ENCODE measurements at regions not wholly inside any gene's neighbourhood (a gene's known extent, or its start where the extent isn't known, plus 50 kb on each side); places are given as distances from the start of the nearest gene placed in this dataset.
"Not testable (repeated sequence)": the region's sequence is repeated elsewhere in the genome, so short reads cannot be mapped to it uniquely, and the experiment has no call there.

GRCh38 chr2:111662039-111662770 lies 221.8 kb downstream of the ANAPC1 start:
- DNase-seq, result no peak

GRCh38 chr2:111662771-111663470 lies 221.1 kb downstream of the ANAPC1 start:
- DNase-seq, result no peak

GRCh38 chr2:111663471-111664274 lies 220.3 kb downstream of the ANAPC1 start:
- DNase-seq, result no peak

GRCh38 chr2:111664275-111664850 lies 219.6 kb downstream of the ANAPC1 start:
- DNase-seq, result no peak

- DNase-seq, result no peak
Observed at GRCh38 chr2:111665011-111665410, 219.0 kb downstream of the ANAPC1 start.

- DNase-seq, result no peak
Observed at GRCh38 chr2:111665551-111666116, 218.4 kb downstream of the ANAPC1 start.

GRCh38 chr2:111666160-111666559 lies 217.8 kb downstream of the ANAPC1 start:
- no peak for DNase-seq

GRCh38 chr2:111667001-111667400 lies 217.0 kb downstream of the ANAPC1 start:
- no peak for DNase-seq

- DNase-seq, result no peak
Observed at GRCh38 chr2:111667542-111668273, 216.3 kb downstream of the ANAPC1 start.

GRCh38 chr2:111668274-111668616 lies 215.7 kb downstream of the ANAPC1 start:
- DNase-seq, result no peak

GRCh38 chr2:111668741-111669140 lies 215.3 kb downstream of the ANAPC1 start:
- no peak for DNase-seq

- no peak for DNase-seq
Observed at GRCh38 chr2:111669928-111670695, 213.9 kb downstream of the ANAPC1 start.

- no peak for DNase-seq
Observed at GRCh38 chr2:111670776-111671175, 213.2 kb downstream of the ANAPC1 start.

- no peak for DNase-seq
Observed at GRCh38 chr2:111671426-111672150, 212.4 kb downstream of the ANAPC1 start.

GRCh38 chr2:111672641-111673040 lies 211.4 kb downstream of the ANAPC1 start:
- DNase-seq, result not testable (repeated sequence)

GRCh38 chr2:111673526-111673925 lies 210.5 kb downstream of the ANAPC1 start:
- no peak for DNase-seq

GRCh38 chr2:111675419-111676194 lies 208.4 kb downstream of the ANAPC1 start:
- DNase-seq, result no peak

GRCh38 chr2:111676291-111676822 lies 207.6 kb downstream of the ANAPC1 start:
- no peak for DNase-seq

GRCh38 chr2:111678161-111678560 lies 205.8 kb downstream of the ANAPC1 start:
- DNase-seq, result no peak

- DNase-seq, result no peak
Observed at GRCh38 chr2:111678651-111679050, 205.3 kb downstream of the ANAPC1 start.

Data from NCI-H446 treated with DMSO at 0.1 percent for 48 hours (cell line).